GM12891 (cell line): ENCODE measurements at regions not wholly inside any gene's neighbourhood (a gene's known extent, or its start where the extent isn't known, plus 50 kb on each side); places are given as distances from the start of the nearest gene placed in this dataset.

ENCODE experiments used
- PAX5 ChIP-seq: IDR thresholded peaks from 2 replicates; pipeline ENCODE4 v1.6.1; 2011; ENCODE audit warnings: low read length, moderate library complexity, mild to moderate bottlenecking; ENCODE audit not compliant: insufficient read depth, severe bottlenecking
- POLR2A ChIP-seq: IDR thresholded peaks from 2 replicates; pipeline ENCODE4 v1.6.1; 2011; ENCODE audit warnings: low read depth, low read length, control low read depth
- POLR2AphosphoS5 ChIP-seq: IDR thresholded peaks from 2 replicates; pipeline ENCODE4 v1.6.1; 2011; ENCODE audit warnings: low read depth, low read length, control low read depth

GRCh38 chr10:28381903-28382347, 79.1 kb upstream of the MPP7 start:
- no peak for TF ChIP-seq POLR2AphosphoS5
- no peak for TF ChIP-seq POLR2A
- no peak for TF ChIP-seq PAX5
